Kidney (tissue), 13 donors: ENCODE measurements at regions not wholly inside any gene's neighbourhood (a gene's known extent, or its start where the extent isn't known, plus 50 kb on each side); places are given as distances from the start of the nearest gene placed in this dataset.

ENCODE experiments used
- DNase-seq, 5 donors: peaks; one replicate each; pipeline ENCODE4 v3.0.0-alpha.2; 2013 to 2020
- FAIRE-seq: peaks from 2 replicates; lab custom pipeline; 2012; peaks lifted over from hg19 to GRCh38; lab: Jason Lieb, UNC
- H3K27ac ChIP-seq, 2 donors: one replicate each; pipeline ENCODE4 v1.7.0; 2013; ENCODE audit warnings: low read depth in 2 of 2, low read length in 2 of 2, inconsistent platforms in 1 of 2
- H3K27me3 ChIP-seq: one replicate; pipeline ENCODE4 v1.7.1; 2013; ENCODE audit warnings: low read length, inconsistent platforms; ENCODE audit not compliant: control insufficient read depth, insufficient read depth
- H3K36me3 ChIP-seq, 3 donors: one replicate each; pipeline versions ENCODE4 v1.7.0 to v1.7.1; 2013; ENCODE audit warnings: low read length in 3 of 3, control low read depth in 1 of 3, inconsistent platforms in 1 of 3; ENCODE audit not compliant: insufficient read depth in 3 of 3, control insufficient read depth in 2 of 3
- H3K4me1 ChIP-seq, 3 donors: one replicate each; pipeline versions ENCODE4 v1.7.0 to v1.7.1; 2013; ENCODE audit warnings: low read length in 3 of 3, inconsistent platforms in 1 of 3, low read depth in 1 of 3; ENCODE audit not compliant: control insufficient read depth in 2 of 3, insufficient read depth in 2 of 3
- H3K4me3 ChIP-seq, 3 donors: one replicate each; pipeline versions ENCODE4 v1.7.0 to v1.8.1; 2013; ENCODE audit warnings: low read length in 3 of 3, control low read depth in 1 of 3, inconsistent platforms in 1 of 3
- H3K9ac ChIP-seq, 3 donors: one replicate each; pipeline versions ENCODE4 v1.7.0 to v1.7.1; 2013; ENCODE audit warnings: low read length in 3 of 3, control low read depth in 1 of 3, inconsistent platforms in 1 of 3
- H3K9me3 ChIP-seq, 3 donors: one replicate each; pipeline versions ENCODE4 v1.7.0 to v1.7.1; 2013; ENCODE audit warnings: low read length in 3 of 3, control low read depth in 1 of 3, inconsistent platforms in 1 of 3; ENCODE audit not compliant: control insufficient read depth in 2 of 3, insufficient read depth in 1 of 3
- intact Hi-C: fragments of 100-400 bp; cut with DNase I; formaldehyde crosslinking; loops from one replicate; pipeline ENCODE4 v1.11.1; 2022
- TF ChIP-seq, protein P1 (sequence below): IDR thresholded peaks from 3 replicates; pipeline ENCODE4 v1.5.1; 2012; ENCODE audit warnings: mild to moderate bottlenecking, moderate library complexity, borderline replicate concordance; ENCODE audit not compliant: insufficient read depth; ENCODE audit errors: extremely low read depth
- donor health status: control.
- donor health status: control.
- donor health status: control.
- donor health status: control.
- donor health status: control.
- donor health status: DM: yes; HTN: yes; CAD: no.
- donor health status: Normal renal cell carcinoma (clear cell type).

GRCh38 chrX:26580021-26580420, 364.1 kb downstream of the MAGEB5 start:
- Histone ChIP-seq H3K9ac (no peak overlapping the region), H3K27me3 (no peaks in the 10 kb centered on the region), H3K4me1 (no peaks in the 10 kb centered on the region), H3K4me3 (no peak overlapping the region), H3K9me3 (no peaks in the 10 kb centered on the region), H3K27ac (no peak overlapping the region), H3K36me3 (no peaks in the 10 kb centered on the region)
- FAIRE-seq: no peak
- intact Hi-C loops: no loop called here
- DNase-seq: no peak
- TF ChIP-seq, protein P1, sequence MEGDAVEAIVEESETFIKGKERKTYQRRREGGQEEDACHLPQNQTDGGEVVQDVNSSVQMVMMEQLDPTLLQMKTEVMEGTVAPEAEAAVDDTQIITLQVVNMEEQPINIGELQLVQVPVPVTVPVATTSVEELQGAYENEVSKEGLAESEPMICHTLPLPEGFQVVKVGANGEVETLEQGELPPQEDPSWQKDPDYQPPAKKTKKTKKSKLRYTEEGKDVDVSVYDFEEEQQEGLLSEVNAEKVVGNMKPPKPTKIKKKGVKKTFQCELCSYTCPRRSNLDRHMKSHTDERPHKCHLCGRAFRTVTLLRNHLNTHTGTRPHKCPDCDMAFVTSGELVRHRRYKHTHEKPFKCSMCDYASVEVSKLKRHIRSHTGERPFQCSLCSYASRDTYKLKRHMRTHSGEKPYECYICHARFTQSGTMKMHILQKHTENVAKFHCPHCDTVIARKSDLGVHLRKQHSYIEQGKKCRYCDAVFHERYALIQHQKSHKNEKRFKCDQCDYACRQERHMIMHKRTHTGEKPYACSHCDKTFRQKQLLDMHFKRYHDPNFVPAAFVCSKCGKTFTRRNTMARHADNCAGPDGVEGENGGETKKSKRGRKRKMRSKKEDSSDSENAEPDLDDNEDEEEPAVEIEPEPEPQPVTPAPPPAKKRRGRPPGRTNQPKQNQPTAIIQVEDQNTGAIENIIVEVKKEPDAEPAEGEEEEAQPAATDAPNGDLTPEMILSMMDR: no peak

- no peak for FAIRE-seq
- Histone ChIP-seq H3K4me1 (no peaks in the 10 kb centered on the region), H3K9ac (no peak overlapping the region), H3K4me3 (no peak overlapping the region), H3K9me3 (no peaks in the 10 kb centered on the region), H3K27me3 (no peaks in the 10 kb centered on the region), H3K27ac (no peak overlapping the region), H3K36me3 (no peaks in the 10 kb centered on the region)
- intact Hi-C loops: no loop called here
- DNase-seq: peak in 1 of 5 donors; percentile 42
- TF ChIP-seq, protein P1: no peak
These were observed 358.3 kb downstream of the MAGEB5 start for GRCh38 chrX:26574234-26574633.

DNA sequence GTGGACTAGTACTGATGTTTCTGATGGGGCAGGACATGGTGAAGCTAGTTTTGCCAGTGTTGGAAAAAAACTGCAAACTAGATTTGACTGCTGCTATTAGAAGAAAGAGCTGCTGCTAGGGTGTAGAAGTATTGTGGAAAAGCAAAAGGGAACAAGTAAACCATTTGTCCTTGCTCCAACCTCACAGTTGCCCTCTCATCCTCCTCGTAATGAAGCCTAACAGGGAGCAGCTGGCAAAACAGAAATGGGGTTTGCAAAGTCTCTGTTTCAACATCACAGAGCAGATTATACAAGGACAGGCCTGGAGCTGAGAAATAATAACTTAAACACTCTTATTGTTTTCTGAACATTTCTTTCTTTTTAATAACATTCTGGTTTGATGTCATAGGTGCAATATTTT, 346.2 kb downstream of the MAGEB5 start:
- DNase-seq (no peak), FAIRE-seq (no peak)
- Histone ChIP-seq H3K4me1 (no peaks in the 10 kb centered on the region), H3K27me3 (no peaks in the 10 kb centered on the region), H3K9ac (no peak overlapping the region), H3K4me3 (no peak overlapping the region), H3K36me3 (no peaks in the 10 kb centered on the region), H3K9me3 (no peaks in the 10 kb centered on the region), H3K27ac (no peak overlapping the region)
- TF ChIP-seq, protein P1: no peak
- intact Hi-C loops: no loop called here

DNA sequence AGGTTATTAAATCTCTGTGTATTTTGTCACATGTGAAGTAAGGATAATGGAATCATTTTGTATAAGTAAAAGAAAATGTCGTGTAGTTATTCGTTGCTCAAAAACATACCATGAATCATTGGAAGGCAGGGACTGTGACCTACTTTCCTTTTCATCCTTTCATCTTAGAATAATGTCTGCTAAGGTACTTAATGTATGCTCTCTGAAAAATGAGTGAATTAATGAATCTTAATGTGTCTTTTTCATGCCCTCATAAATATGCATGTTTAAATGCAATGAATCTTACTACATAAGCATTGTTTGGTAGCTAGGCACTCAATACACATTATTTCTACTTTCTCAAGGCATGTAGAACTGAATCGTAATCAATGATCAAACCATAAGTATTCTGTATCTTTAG, 343.9 kb downstream of the MAGEB5 start:
- TF ChIP-seq, protein P1: no peak
- DNase-seq (no peak), FAIRE-seq (no peak)
- Histone ChIP-seq H3K27me3 (no peaks in the 10 kb centered on the region), H3K9ac (no peak overlapping the region), H3K4me1 (no peaks in the 10 kb centered on the region), H3K9me3 (no peaks in the 10 kb centered on the region), H3K4me3 (no peak overlapping the region), H3K36me3 (no peaks in the 10 kb centered on the region), H3K27ac (no peak overlapping the region)
- intact Hi-C loops: no loop called here
